Spleen (tissue), 7 donors: ENCODE measurements at regions not wholly inside any gene's neighbourhood (a gene's known extent, or its start where the extent isn't known, plus 50 kb on each side); places are given as distances from the start of the nearest gene placed in this dataset.

ENCODE experiments used
- POLR2A ChIP-seq, 3 donors: fragments of 450-650 bp; IDR thresholded peaks; one replicate each; pipeline ENCODE4 v1.5.1; 2017; ENCODE audit warnings: antibody characterized with exemption in 3 of 3, mild to moderate bottlenecking in 1 of 3
- POLR2AphosphoS5 ChIP-seq, 3 donors: sonication (generic); formaldehyde crosslinking; IDR thresholded peaks; one replicate each; pipeline ENCODE4 v1.5.1; 2017; ENCODE audit warnings: antibody characterized with exemption in 3 of 3
- TF ChIP-seq, protein P1 (sequence below), 11 experiments: fragments of 200-600 bp in 7 of 11; fragments of 450-650 bp in 4 of 11; sonication (generic) in 4 of 11; IDR thresholded peaks in 8 of 11; conservative IDR thresholded peaks in 3 of 11; 1 replicate in 7 of 11; 2 replicates in 4 of 11; pipeline versions ENCODE4 v1.4.0 to v1.8.0; 2016 to 2021; ENCODE audit warnings: antibody characterized with exemption in 11 of 11, inconsistent platforms in 4 of 11, mild to moderate bottlenecking in 1 of 11
- donor health status: DM: no; HTN: no; CAD: no; lungs with moderate emphysema.
- donor health status: DM: no; HTN: no; CAD: no.
- donor health status: DM: no; HTN: no; CAD: no.

DNA sequence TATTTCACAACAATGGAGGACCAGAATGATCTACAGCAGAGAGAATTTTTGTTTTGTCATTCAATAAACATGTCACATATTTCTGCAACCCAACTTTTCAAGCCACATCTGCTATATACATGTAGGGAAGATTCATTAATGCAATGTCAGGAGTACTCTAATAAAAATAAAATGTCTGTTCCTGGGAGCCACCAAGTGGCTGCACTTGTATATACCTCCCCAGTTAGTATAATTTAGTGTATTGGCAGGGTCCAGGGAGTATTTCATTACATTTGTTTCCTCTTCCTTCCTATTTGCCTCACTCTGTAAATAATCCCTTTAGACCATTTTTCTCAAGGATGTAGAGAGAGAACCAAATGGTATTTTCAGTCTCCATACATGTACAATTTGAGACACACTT lies 1169.0 kb downstream of the DIAPH3 start:
- no peak for TF ChIP-seq POLR2AphosphoS5 (IDR thresholded peaks at IDR 0.05)
- TF ChIP-seq, protein P1, sequence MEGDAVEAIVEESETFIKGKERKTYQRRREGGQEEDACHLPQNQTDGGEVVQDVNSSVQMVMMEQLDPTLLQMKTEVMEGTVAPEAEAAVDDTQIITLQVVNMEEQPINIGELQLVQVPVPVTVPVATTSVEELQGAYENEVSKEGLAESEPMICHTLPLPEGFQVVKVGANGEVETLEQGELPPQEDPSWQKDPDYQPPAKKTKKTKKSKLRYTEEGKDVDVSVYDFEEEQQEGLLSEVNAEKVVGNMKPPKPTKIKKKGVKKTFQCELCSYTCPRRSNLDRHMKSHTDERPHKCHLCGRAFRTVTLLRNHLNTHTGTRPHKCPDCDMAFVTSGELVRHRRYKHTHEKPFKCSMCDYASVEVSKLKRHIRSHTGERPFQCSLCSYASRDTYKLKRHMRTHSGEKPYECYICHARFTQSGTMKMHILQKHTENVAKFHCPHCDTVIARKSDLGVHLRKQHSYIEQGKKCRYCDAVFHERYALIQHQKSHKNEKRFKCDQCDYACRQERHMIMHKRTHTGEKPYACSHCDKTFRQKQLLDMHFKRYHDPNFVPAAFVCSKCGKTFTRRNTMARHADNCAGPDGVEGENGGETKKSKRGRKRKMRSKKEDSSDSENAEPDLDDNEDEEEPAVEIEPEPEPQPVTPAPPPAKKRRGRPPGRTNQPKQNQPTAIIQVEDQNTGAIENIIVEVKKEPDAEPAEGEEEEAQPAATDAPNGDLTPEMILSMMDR (IDR thresholded peaks at IDR 0.05 in 8 of 11, conservative IDR thresholded peaks at IDR 0.05 in 3 of 11) = no peak
- TF ChIP-seq POLR2A (IDR thresholded peaks at IDR 0.05) = no peak
